K562 (cell line): ENCODE measurements at regions not wholly inside any gene's neighbourhood (a gene's known extent, or its start where the extent isn't known, plus 50 kb on each side); places are given as distances from the start of the nearest gene placed in this dataset.

Experiments used
- POLR2A ChIP-seq: fragments of 450-650 bp; conservative IDR thresholded peaks from 2 replicates; pipeline ENCODE4 v1.6.1; 2016
- SAP30 ChIP-seq: fragments of 200-600 bp; sonication (generic); IDR thresholded peaks from 2 replicates; pipeline ENCODE4 v1.6.1; 2012; ENCODE audit warnings: borderline replicate concordance, low read depth, mild to moderate bottlenecking, moderate library complexity, low read length, control low read depth, inconsistent platforms; ENCODE audit not compliant: insufficient read depth, poor library complexity, severe bottlenecking
- ZNF121 ChIP-seq: sonication (generic); formaldehyde crosslinking; conservative IDR thresholded peaks from 2 replicates; pipeline ENCODE4 v1.8.0; 2022; ENCODE audit warnings: missing genetic modification reagents
- ZNF232 ChIP-seq: sonication (generic); formaldehyde crosslinking; IDR thresholded peaks from 2 replicates; pipeline ENCODE4 v1.8.0; 2022; ENCODE audit warnings: mild to moderate bottlenecking, missing genetic modification reagents
- ZNF551 ChIP-seq: fragments of 250-450 bp; sonication (Bioruptor Pico); IDR thresholded peaks from 2 replicates; pipeline ENCODE4 v1.5.0; 2021; ENCODE audit warnings: mild to moderate bottlenecking, moderate library complexity
- TF ChIP-seq, protein P1 (sequence below): sonication (generic); formaldehyde crosslinking; IDR thresholded peaks from 2 replicates; pipeline ENCODE4 v1.9.0; 2022; ENCODE audit warnings: mild to moderate bottlenecking, missing genetic modification reagents

DNA sequence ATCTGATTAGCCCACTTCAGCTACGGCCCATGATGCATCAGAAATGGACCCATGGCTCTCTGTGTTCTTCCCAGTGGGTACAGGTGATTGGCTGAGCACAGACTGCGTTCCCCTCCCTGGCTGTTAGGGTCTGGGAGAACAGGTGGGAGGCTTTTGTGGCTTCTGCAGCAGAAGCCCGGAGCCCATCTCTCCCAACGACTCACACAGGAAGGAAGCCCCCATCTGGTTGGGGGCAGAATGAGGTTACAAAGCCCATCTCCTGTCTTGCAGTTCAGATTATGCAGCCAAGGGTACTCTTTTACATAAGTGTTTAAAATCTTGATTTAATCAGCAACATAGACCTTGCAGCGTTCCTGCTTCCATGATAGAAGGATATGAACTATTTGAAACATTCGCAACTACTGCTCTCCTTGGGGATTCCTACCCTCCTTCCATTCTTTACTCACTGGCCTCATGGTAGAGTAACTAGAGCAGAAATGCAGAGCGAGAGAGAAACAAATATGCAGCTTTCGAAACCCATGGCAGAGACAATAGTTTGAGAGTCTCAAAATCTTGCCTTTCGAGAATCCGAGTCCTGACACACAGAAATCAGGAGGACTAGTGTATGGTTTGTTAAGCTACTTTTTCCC lies 291.3 kb downstream of the TLE3 start:
- TF ChIP-seq ZNF121 (CRISPR knock-in tag): no peak
- TF ChIP-seq, protein P1, sequence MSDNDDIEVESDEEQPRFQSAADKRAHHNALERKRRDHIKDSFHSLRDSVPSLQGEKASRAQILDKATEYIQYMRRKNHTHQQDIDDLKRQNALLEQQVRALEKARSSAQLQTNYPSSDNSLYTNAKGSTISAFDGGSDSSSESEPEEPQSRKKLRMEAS (CRISPR knock-in tag): no peak
- TF ChIP-seq POLR2A: no peak
- no peak for TF ChIP-seq ZNF232 (CRISPR knock-in tag)
- TF ChIP-seq SAP30: no peak
- no peak for TF ChIP-seq ZNF551 (CRISPR knock-in tag)
